Transverse colon (tissue), 4 donors: ENCODE measurements at regions not wholly inside any gene's neighbourhood (a gene's known extent, or its start where the extent isn't known, plus 50 kb on each side); places are given as distances from the start of the nearest gene placed in this dataset.

ENCODE experiments used
- DNase-seq: peaks from one replicate; pipeline ENCODE4 v3.0.0-alpha.2; 2019
- H3K27ac ChIP-seq, 4 donors: fragments of 200-600 bp; sonication (generic); 2 replicates each; pipeline ENCODE4 v1.5.1; 2016 to 2018; ENCODE audit warnings: inconsistent platforms in 4 of 4
- H3K27me3 ChIP-seq: fragments of 200-600 bp; sonication (generic); 2 replicates; pipeline ENCODE4 v1.5.1; 2017; ENCODE audit warnings: inconsistent platforms
- H3K36me3 ChIP-seq, 4 donors: fragments of 200-600 bp; sonication (generic); 2 replicates each; pipeline ENCODE4 v1.5.1; 2017 to 2019; ENCODE audit warnings: inconsistent platforms in 4 of 4
- H3K4me1 ChIP-seq, 4 donors: fragments of 200-600 bp; sonication (generic); 2 replicates each; pipeline ENCODE4 v1.5.1; 2017 to 2020; ENCODE audit warnings: inconsistent platforms in 4 of 4
- H3K4me3 ChIP-seq, 4 donors: fragments of 200-600 bp; sonication (generic); 1 replicate in 1 of 4; 2 replicates in 3 of 4; pipeline versions ENCODE4 v1.5.1 to v1.6.1; 2017 to 2019; ENCODE audit warnings: inconsistent platforms in 4 of 4
- H3K9me3 ChIP-seq, 2 donors: fragments of 200-600 bp; sonication (generic); 2 replicates each; pipeline ENCODE4 v1.5.1; 2017 to 2019; ENCODE audit warnings: inconsistent platforms in 2 of 2
- EP300 ChIP-seq: sonication (generic); formaldehyde crosslinking; IDR thresholded peaks from one replicate; pipeline ENCODE4 v1.6.1; 2017; ENCODE audit warnings: antibody characterized with exemption, low read depth
- POLR2A ChIP-seq: fragments of 450-650 bp; IDR thresholded peaks from one replicate; pipeline ENCODE4 v1.6.1; 2016; ENCODE audit warnings: antibody characterized with exemption, mild to moderate bottlenecking, moderate library complexity
- POLR2AphosphoS5 ChIP-seq, 3 donors: sonication (generic); formaldehyde crosslinking; IDR thresholded peaks; one replicate each; pipeline ENCODE4 v1.6.1; 2016; ENCODE audit warnings: antibody characterized with exemption in 3 of 3
- WGBS, 2 donors: methylation state at CpG; one replicate each; pipeline ENCODE4 v1.1.5; 2018; ENCODE audit warnings: low coverage in 1 of 2; 5-methylcytosine and 5-hydroxymethylcytosine counted together
- in situ Hi-C, 4 donors: fragments of 200-750 bp; cut with MboI; loops; one replicate each; pipeline versions ENCODE4 v1.15.0 to v1.15.1; 2017; ENCODE audit warnings: low sequenced_read_pairs in 3 of 4, low pct_ligation_motif_present in 1 of 4, low pct_unique_long_range_greater_than_20kb in 1 of 4
- intact Hi-C: fragments of 100-400 bp; cut with DNase I; formaldehyde crosslinking; loops from one replicate; pipeline ENCODE4 v1.15.1; 2023; ENCODE audit warnings: low total_unique reads
- TF ChIP-seq, protein P1 (sequence below), 5 experiments: fragments of 200-600 bp in 3 of 5; fragments of 450-650 bp in 2 of 5; sonication (generic) in 3 of 5; IDR thresholded peaks; 1 replicate in 2 of 5; 2 replicates in 3 of 5; pipeline ENCODE4 v1.5.1; 2016 to 2017; ENCODE audit warnings: antibody characterized with exemption in 5 of 5, inconsistent platforms in 3 of 5, mild to moderate bottlenecking in 2 of 5, moderate library complexity in 1 of 5

DNA sequence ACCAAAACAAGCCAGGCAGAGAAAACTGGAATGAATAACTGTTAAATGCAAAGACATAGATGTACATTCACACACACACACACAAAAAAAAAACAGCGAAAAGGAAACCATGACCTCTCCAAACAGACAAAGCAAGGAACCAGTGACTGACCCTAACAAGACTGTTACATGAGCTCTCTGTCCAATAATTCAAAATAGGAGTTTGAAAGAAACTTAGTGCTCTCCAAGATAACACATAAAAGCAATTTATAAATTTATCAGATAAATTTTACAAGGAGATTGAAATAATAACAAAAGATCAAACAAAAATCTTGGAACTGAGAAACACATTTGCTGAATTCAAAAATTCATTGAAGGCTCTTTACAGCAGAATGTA, 423.5 kb upstream of the RGMB start:
- Histone ChIP-seq H3K4me1 (no peaks in the 10 kb centered on the region), H3K9me3 (peaks cover 11 to 12% of the 10 kb centered on the region in 2 donors), H3K27ac (no peak overlapping the region), H3K27me3 (no peaks in the 10 kb centered on the region), H3K4me3 (no peak overlapping the region), H3K36me3 (no peaks in the 10 kb centered on the region)
- TF ChIP-seq POLR2A (no peak), POLR2AphosphoS5 (IDR thresholded peaks at IDR 0.05) (no peak), EP300 (no peak)
- TF ChIP-seq, protein P1, sequence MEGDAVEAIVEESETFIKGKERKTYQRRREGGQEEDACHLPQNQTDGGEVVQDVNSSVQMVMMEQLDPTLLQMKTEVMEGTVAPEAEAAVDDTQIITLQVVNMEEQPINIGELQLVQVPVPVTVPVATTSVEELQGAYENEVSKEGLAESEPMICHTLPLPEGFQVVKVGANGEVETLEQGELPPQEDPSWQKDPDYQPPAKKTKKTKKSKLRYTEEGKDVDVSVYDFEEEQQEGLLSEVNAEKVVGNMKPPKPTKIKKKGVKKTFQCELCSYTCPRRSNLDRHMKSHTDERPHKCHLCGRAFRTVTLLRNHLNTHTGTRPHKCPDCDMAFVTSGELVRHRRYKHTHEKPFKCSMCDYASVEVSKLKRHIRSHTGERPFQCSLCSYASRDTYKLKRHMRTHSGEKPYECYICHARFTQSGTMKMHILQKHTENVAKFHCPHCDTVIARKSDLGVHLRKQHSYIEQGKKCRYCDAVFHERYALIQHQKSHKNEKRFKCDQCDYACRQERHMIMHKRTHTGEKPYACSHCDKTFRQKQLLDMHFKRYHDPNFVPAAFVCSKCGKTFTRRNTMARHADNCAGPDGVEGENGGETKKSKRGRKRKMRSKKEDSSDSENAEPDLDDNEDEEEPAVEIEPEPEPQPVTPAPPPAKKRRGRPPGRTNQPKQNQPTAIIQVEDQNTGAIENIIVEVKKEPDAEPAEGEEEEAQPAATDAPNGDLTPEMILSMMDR (IDR thresholded peaks at IDR 0.05) = no peak
- DNase-seq = no peak
- WGBS, 2 donors = 86 to 93% methylated on average over 1 of the region's 1 CpG
- in situ Hi-C loops = no loop called here
- intact Hi-C loops = no loop called here

DNA sequence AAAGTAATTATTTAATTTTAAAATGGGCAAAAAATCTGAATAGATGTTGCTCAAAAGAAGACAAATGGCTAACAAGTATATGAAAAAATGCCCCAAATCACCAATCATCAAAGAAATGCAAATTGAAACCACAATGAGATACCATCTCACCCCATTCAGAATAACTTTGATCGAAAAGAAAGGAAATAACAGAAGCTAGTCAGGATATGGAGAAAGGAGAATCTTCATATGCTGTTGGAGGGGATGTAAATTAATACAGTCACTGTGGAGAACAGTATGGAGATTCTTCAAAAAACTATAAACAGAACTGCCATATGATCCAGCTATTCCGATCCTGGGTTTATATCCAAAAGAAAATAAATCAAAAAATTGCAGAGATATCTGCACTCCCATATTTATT, 418.5 kb upstream of the RGMB start:
- TF ChIP-seq, protein P1 (IDR thresholded peaks at IDR 0.05) = no peak
- TF ChIP-seq EP300 (no peak), POLR2A (no peak), POLR2AphosphoS5 (IDR thresholded peaks at IDR 0.05) (no peak)
- Histone ChIP-seq H3K4me3 (no peak overlapping the region), H3K27ac (no peak overlapping the region), H3K36me3 (no peaks in the 10 kb centered on the region), H3K9me3 (peaks cover 8 to 20% of the 10 kb centered on the region in 2 donors), H3K4me1 (no peaks in the 10 kb centered on the region), H3K27me3 (no peaks in the 10 kb centered on the region)
- WGBS, 2 donors = 70 to 92% methylated on average over 2 of the region's 2 CpGs
- no peak for DNase-seq
- in situ Hi-C loops = no loop called here
- intact Hi-C loops = no loop called here

DNA sequence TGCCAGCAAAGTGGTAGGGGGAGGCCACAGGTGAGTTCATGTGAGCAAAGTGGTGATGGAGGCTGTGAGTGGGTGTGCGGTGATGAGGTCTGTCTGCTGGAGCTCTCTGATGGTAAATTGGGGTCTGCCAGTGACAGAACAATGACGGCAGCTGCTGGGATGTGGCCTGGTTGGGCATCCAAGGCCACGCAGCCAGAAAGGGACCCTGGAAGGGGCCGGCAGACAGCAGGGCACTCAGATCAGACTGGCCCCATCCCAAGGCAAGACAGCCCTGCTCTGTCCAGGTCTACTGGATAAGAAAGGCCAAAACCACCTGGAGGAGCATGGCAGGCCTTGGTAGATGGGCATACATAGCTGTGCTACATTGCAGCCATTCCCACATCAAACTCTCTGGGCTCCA, 412.9 kb upstream of the RGMB start:
- Histone ChIP-seq H3K4me1 (peaks cover 0 to 11% (median 0%) of the 10 kb centered on the region in 4 donors), H3K27me3 (no peaks in the 10 kb centered on the region), H3K4me3 (no peak overlapping the region), H3K9me3 (peaks cover 0 to 12% of the 10 kb centered on the region in 2 donors), H3K27ac (no peak overlapping the region), H3K36me3 (no peaks in the 10 kb centered on the region)
- no peak for DNase-seq
- TF ChIP-seq EP300 = no peak
- TF ChIP-seq POLR2A = no peak
- TF ChIP-seq POLR2AphosphoS5 (IDR thresholded peaks at IDR 0.05) = no peak
- TF ChIP-seq, protein P1 (IDR thresholded peaks at IDR 0.05) = no peak
- in situ Hi-C loops (no loop called here), intact Hi-C loops (no loop called here)
- WGBS, 2 donors = 92% methylated on average over 4 of the region's 4 CpGs; no CpG with 5 or more reads in 1 of the 2 donors

DNA sequence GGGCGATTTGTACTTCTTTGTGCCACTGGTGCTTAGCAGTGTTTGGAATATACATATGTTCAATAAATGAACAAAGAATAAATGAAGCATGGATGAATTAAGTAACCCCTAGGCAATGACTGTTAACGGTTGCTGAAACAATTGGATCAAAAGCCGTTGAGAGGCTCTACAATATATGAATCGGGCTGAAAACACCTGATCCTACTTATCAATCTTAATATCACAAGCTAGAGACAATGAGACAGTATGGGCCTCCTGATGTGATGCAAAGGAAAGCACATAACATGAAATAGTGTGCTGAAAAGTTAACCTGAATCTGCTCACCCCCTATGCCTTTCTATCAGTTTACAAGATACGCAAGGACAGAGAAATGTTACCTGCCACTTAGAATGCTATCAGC, 410.3 kb upstream of the RGMB start:
- Histone ChIP-seq H3K36me3 (no peaks in the 10 kb centered on the region), H3K9me3 (peaks cover 0 to 12% of the 10 kb centered on the region in 2 donors), H3K4me3 (no peak overlapping the region), H3K27me3 (no peaks in the 10 kb centered on the region), H3K27ac (no peak overlapping the region), H3K4me1 (peaks cover 0 to 11% (median 0%) of the 10 kb centered on the region in 4 donors)
- DNase-seq = no peak
- 88 to 93% methylated on average over 3 to 5 of the region's 5 CpGs for WGBS, 2 donors
- TF ChIP-seq, protein P1 (IDR thresholded peaks at IDR 0.05) = no peak
- TF ChIP-seq EP300 (no peak), POLR2A (no peak)
- in situ Hi-C loops (no loop called here), intact Hi-C loops (no loop called here)
